Left kidney (tissue), 1 donor: ENCODE measurements at regions not wholly inside any gene's neighbourhood (a gene's known extent, or its start where the extent isn't known, plus 50 kb on each side); places are given as distances from the start of the nearest gene placed in this dataset.
"Not testable (repeated sequence)": the region's sequence is repeated elsewhere in the genome, so short reads cannot be mapped to it uniquely, and the experiment has no call there.

Experiments used
- DNase-seq: peaks from one replicate; pipeline ENCODE4 v3.0.0-alpha.2; 2013

DNA sequence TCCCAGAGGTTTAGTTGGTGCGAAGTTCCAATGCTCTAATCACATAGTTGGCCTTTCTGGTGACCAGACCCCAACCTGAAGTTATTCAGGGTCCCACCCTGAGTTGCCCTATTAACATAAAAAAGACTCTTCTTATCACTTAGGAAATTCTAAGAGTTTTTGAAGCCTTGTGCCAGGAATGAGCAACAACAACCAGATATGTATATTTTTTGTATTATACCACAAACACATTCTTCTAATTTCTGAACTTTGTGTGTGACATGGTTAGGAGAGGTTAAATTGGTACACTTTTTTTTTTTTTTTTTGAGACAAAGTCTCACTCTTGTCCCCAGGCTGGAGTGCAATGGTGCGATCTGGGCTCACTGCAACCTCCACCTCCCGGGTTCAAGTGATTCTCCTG, 320.4 kb upstream of the PDE3A start:
- DNase-seq, result no peak

DNA sequence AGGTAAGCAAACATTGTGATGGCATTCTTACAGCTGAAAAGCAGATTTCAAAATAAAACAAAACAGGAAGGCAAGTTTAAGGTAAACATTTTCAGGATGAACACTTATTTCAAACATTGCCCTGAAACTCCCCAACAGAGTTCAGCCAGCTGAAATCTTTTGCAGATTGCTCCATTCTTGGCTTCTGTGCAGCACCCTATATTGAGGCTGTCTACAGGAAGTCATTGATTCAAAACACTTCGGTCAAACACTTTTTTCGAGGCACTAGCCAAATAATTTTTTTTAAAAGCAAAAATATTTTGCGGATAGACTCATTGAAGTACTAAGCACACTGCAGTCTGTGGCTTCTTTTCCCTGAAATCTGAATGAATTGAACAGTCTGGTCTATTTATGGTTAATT, 318.1 kb upstream of the PDE3A start:
- no peak for DNase-seq

DNA sequence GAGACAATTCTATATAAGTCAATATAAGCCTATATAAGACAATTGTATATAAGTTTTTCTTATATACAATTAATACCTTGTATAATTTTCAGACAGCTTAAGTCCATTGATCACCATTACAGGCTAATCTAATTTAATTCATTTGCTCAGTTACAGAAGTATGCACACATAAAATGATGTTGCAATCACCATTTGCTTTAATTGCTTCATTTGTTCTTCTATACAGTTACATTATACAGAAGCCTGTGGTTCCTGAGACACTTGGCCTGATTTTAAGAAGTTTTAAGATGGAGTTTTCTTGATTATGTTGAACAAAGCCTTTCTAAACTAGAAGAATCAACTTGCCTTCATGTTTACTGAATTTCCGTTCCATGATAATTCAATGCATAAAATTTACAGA, 314.6 kb upstream of the PDE3A start:
- no peak for DNase-seq

DNA sequence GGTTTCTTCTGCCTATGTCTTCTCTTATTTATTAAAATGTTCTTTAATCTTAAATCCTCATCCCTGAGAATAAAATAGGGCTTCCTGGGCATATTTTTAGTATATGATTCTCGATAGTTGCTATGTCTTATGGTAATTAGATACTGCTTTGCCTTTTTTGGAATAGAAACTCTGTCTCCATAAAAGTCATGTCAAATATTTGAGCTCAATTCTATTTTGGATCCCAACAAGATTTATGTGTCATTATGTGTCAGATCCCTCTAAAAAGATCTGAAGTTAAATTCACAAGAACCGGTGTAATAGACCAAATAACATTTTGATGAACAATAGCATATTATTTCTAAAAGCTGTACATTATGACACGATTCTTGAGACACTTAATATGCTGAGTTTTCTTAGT, 312.5 kb upstream of the PDE3A start:
- DNase-seq, result no peak

DNA sequence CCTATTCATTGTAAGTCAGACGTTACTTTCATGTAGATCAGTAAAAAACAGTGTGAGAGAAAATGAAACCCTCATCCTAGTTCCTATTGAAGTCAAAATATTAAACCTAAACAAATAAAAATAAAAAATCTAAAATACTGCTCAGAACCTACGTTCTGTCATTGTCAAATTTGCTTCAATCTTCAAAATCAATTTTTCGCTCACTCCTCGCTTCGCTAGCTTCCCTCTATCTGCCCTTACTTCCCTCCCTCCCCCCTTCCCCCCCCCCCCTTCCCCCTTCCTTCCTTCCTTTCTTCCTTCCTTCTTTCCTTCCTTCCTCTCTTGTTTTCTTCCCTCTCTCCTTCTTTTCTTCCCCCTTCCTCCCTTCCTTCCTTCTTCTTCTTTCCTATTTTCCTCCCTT, 310.9 kb upstream of the PDE3A start:
- no peak for DNase-seq

DNA sequence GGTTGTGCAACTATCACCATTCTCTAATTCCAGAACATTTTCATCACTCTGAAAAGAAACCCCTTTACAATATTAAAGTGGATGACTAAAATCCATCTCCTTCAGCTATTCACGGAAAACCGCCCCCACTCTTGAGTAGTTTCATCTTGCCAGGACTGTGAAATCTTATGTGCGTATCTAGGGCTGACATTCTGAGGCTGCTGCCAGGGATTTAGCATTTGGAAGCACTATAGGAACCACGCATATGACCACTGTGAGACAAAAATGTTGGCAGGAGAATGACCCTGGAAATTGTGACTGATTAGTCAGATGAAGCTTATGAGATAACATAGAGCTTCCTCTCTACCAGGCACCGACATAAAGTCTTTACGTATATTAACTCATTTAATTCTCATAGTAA, 305.2 kb upstream of the PDE3A start:
- no peak for DNase-seq

DNA sequence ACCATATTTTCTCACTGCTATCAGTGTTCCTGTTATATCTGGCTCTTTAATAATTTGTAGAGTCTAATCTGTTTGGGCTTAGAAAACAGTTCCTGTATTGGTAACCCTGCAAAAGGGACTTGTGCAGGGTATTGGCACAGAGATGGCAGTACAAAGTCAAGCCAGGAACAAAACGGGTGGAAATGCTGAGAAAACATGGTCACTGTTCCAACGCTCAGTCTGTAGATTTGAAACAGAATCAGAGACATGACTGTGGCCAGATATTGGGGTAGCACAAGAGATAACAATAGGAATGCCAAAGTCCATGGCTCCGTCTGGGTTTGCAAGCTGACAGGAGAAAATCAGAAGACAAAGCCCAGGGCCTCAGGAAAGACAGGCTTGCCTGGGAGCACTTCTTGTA, 290.7 kb upstream of the PDE3A start:
- DNase-seq, result no peak

DNA sequence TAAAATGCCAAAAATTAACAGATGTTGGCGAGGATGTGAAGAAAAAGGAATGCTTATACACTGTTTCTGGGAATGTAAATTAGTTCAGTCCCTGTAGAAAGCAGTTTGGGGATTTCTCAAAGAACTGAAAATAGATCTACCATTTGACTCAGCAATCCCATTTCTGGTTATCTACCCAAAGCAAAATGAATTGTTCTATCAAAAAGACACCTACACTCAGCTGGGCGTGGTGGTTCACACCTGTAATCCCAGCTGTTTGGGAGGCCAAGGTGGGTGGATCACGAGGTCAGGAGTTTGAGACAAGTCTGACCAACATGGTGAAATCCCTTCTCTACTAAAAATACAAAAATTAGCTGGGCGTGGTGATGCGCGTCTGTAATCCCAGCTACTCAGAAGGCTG, 279.3 kb upstream of the PDE3A start:
- DNase-seq, result no peak

DNA sequence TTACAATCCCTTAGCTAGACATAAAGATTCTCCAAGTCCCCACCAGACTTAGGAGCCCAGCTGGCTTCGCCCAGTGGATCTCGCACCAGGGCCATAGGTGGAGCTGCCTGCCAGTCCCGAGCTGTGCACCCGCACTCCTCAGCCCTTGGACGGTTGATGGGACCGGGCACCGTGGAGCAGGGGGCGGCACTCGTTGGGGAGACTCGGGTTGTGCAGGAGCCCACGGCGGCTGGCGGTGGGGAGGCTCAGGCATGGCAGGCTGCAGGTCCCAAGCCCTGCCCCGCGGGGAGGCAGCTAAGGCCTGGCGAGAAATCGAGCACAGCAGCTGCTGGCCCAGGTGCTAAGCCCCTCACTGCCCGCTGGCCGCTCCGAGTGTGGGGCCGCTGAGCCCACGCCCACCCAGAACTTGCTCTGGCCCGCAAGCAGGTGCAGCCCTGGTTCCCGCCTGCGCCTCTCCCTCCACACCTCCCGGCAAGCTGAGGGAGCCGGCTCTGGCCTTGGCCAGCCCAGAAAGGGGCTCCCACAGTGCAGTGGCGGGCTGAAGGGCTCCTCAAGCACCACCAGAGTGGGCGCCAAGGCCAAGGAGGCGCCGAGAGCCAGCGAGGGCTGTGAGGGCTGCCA, 275.0 kb upstream of the PDE3A start:
- DNase-seq, result not testable (repeated sequence)

DNA sequence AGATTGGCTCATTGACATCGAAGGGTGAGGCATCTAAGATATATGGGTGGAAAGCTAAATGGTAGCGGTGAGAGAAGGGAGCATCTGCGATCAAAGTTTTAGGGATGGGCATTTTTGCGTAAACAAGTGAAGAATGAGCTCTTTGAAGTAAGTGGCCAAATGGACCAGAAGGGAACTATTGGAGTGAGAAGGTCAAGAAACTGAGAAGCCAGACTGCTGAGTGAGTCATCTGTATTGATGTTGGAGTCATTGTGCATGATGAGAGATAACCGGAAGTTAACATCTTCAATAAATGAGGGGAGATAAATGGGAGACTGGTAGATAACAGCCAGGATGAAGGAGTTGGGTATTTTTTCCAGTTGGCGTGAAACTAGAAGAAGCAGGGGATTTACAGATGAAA, 271.9 kb upstream of the PDE3A start:
- no peak for DNase-seq

DNA sequence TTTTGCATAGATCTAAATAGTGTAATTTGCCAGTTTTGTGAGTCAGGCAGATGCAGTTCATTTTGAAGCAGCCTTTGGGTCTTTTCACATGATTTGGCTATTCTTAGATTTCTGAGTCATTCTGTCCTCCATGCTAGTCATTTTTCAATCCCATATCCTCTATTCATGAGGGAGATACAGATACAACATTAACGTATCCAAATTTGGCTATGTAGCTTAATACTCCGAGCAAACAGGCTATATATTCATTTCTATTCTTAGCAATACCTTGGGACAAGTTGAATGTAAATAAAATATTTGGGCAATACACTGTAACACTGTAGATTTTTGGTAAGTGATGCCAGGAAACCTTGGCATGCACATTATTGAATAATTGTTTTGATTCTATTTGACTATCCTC, 270.7 kb upstream of the PDE3A start:
- DNase-seq, result no peak

DNA sequence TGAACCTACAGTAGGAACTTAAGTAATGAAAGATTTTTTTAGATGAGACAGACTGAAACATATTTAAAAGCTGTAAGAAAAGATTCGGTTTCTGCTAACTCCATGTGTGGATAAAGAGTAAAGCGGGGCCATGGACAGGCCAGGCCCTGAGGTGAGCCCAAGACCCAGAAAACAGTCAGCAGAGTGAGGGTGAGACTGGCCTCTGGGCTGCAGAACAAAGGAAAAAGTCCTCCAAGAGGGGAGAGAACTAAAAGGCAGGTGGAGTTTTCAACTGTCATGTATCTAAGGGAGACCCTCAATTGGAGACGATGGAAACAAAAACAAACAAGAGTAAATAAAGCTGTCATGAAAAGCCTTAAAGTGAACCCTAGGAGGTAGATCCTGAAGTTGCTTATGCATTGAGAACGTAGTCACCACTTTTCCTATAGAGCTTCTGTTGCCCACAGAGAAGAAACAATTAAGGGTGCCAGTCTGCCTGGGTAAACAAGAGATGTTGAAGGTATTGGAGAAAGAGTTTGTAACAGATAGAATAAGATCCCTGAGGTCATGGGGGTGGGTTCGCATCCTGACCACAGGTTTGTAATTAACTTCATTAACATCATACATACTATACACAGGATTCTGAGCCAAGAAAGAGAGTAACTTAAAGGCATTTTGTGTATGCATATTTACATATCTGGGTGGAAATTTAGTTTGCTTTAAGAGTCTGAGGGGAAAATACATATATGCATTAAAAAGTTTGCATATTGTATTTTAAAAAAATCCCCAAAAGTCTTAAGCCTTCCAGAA, 268.7 kb upstream of the PDE3A start:
- no peak for DNase-seq

DNA sequence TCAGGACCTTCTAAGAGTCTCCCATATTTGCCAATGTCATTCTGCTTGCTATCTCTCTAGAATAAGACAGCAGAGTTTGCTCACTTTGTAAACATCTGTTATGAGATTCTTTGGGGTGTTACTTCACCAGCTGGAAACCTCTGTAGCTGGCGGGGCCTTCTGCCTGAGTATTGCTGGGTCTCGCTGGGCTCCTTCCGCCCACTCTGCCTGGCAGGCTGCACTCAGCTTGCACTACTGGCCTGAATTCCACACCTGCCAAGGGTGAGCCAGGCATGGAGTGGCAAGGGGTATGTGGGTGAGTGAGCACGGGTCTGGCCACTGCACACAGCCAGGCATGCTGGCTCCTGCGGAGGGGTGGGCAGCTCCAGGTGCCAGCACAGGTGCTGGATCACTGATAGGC, 267.3 kb upstream of the PDE3A start:
- DNase-seq, result no peak

DNA sequence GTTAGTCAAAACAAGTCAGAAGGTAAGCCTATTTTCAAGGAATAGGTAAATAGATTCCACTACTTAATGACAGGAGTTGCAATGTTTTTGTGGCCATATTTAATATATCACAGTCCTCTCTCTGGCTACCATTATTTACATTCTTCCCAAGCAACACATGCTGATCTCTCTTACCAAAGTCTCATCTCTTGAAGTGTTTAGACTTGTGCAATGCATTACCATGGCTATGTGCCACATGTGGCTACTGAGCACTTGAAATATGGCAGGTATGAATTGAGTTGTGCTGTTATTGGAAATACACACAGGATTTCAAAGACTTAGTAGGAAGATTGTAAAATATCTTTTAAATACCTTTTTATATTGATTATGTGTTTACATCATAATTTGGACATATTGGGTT, 262.4 kb upstream of the PDE3A start:
- DNase-seq, result no peak

DNA sequence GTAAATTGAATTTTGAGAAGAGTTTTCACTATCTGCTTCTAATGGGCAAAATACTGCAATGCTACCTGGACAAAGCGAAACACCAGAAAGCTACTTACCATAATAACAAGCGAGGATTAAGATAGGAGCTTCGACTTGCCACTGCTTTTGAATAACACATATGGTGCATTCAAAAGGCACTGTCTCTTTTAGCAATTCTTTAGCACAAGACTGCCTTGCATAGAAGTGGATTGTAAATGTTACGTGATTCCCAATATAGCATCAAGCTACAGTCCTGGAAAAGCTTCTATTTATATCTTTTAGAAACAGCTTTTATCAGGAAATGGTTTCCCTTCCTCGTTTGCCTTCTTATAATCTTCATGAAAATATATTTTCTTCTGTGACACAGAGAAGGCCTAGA, 258.7 kb upstream of the PDE3A start:
- DNase-seq, result no peak

DNA sequence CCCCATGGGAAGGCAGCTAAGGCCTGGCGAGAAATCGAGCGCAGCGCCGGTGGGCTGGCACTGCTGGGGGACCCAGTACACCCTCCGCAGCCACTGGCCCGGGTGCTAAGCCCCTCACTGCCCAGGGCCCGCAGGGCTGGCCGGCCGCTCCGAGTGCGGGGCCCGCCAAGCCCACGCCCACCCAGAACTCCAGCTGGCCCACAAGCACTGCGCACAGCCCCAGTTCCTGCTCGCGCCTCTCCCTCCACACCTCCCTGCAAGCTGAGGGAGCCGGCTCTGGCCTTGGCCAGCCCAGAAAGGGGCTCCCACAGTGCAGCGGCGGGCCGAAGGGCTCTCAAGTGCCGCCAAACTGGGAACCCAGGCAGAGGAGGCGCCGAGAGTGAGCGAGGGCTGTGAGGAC, 253.0 kb upstream of the PDE3A start:
- DNase-seq, result not testable (repeated sequence)

DNA sequence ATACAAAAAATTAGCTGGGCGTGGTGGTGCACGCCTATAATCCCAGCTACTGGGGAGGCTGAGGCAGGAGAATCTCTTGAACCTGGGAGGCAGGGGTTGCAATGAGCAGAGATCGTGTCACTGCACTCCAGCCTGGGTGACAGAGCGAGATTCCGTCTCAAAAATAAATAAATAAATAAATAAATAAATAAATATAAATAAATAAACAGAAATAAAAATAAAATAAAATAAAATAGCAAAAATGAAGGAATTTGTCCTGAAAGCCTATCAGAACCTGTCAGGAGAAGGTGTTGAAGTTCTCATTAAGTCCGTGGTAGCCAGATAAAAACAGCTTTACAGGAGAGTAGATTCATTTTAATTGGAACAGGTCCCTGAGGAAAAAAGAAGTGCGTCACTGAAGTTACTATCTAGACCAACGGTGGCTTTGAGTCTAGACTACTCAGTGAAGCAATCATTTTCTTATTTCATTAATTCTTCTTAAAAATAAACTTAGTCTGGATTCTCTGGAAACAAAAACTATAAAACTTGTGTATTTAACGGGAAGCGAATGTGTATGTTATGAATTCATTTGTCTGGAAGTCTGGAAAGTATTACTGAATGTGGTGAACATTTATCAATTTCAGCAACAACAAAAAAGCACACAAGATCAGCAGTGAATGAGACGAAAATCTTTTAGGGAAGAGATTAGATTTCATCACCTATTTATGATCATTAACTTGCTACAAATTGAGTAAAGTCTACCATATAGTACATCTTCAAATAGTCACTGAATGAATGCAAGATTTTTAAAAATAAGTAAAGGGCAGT, 248.5 kb upstream of the PDE3A start:
- no peak for DNase-seq

DNA sequence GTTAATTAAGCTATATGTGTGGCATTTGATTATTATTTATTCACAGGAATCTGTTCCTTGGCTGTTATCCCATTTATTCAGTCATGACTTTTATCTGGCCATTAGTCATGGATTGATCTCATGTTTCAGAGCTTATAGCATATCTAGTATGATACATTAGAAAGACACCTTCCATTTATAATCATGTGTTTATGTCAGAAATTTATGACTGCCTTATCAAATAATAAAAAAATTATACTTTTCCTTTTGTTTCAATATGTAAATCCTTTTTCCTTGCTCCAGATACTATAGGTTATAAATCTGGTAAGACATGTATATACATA, 248.0 kb upstream of the PDE3A start:
- DNase-seq, result no peak

DNA sequence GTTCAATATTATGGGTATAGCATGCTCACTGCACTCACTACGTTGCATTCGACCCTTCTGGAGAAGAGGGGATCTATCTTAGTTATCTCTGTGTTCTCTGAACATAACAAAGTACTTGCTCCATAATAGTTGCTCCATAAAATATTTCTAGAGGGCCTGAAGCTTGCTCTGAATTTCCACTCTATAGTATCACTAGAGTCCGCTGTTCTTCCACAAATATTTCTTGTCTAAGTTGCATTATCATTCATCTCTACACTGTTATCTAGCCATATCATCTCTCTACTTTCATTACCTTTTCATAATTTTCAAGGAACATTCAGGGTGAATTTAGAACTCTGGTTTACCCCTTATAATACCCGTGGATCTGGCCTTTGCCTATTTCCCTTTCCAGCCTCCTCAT, 246.1 kb upstream of the PDE3A start:
- DNase-seq, result no peak

DNA sequence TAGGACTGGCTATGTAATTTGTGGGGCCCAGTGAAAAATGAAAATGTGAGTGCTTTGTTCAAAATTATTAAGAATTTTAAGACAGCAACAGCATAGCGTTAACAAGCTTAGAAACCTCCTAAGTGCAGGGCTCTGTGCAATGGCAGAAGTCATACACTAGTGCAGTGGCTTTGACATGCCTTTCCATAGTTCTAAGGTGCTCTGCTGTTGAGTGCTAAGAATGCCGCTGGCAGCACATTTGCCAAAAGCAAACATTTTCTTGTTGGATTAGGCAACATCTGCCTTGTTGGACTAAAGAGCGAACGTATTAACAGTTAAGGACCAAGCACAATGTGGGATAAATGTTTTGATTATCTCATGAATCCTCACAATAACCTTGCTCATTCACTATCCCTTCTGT, 244.9 kb upstream of the PDE3A start:
- DNase-seq, result no peak

DNA sequence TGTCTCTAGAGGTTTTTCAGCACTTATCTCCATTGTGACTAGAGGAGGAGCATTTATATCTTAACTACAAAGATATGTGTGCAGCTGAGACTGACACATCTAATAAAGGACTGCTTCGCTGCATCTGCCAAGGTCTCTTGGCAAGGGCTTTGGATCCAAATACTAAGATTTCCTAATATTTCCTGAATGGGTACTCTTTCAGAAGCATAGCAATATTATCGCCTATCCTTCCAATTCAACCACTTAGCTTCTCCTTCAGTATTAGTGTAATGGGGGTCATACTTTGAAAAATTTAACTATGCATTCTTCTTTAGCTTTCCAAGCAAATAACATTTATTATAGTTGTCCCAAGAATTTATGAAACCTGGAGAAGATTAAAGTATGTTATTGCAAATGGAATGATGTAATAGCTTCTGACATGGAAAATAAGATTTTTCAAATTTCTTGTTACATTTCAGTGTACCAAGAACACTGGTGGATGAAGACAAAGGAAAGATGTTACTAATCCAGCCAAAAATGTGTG, 243.0 kb upstream of the PDE3A start:
- no peak for DNase-seq

DNA sequence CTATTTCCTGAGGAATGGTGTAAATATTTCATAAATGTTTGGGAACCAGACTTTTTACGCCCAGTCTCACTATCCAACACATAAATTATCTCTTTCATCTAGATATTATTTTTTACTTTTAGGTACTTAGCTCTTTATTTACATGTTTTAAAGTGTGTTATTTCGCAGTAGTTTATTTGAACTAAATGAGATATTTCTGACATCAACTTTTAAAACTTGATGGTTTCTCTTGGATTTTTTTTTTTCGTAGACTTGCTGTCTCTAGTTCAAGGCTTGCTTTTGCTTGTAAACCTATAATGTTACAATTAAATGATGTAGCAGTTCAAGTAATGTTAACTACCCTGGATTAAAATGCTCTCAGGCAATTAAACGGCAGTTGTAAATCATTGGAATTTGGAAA, 241.7 kb upstream of the PDE3A start:
- DNase-seq, result no peak

DNA sequence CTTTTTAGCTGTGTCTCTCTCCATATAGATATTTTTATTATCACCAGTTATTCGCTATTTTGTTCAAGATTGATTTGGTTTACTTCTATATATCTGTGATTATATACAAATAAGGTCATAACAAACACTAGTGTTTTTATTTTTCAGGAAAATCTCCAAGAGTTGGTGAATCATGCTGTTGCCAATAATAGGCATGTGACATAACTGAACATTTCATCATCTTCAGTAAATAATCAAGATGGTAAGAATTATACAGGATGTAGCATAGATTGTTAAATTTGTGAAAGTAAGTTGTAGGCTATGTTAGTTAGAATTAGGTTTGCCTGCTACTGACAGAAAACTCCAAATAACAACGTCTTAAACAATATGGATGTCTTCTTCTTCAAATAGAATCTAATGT, 240.9 kb upstream of the PDE3A start:
- no peak for DNase-seq
